Hippocampal formation (tissue), 2 donors: ENCODE measurements at regions not wholly inside any gene's neighbourhood (a gene's known extent, or its start where the extent isn't known, plus 50 kb on each side); places are given as distances from the start of the nearest gene placed in this dataset.
"Not testable (repeated sequence)": the region's sequence is repeated elsewhere in the genome, so short reads cannot be mapped to it uniquely, and the experiment has no call there.

ENCODE experiments used
- DNase-seq, 2 donors: peaks; one replicate each; lab custom pipeline; 2025; lab: John Stamatoyannopoulos, UW

- not testable (repeated sequence) for DNase-seq
Observed at GRCh38 chr4:120200573-120201110, 134.0 kb upstream of the MAD2L1 start.

DNA sequence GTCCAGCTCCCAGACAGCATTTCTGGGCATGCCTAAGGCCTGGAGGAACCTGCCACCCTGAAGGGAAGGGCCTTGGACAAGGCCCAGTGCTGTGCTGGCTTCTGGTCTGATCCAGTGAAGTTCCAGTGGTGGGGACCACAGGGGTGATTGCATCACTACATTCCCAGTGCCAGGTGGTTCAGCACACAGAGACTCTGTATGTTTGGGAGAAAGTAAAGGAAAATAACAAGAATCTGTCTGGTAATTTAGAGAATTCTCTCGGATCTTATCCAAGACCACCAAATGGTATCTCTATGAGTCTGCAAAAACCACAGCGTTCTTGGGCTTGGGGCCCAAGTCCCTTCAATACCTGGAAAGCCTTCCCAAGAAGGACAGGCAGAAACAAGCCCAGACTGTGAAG, 131.8 kb upstream of the MAD2L1 start:
- no peak for DNase-seq

GRCh38 chr4:120177603-120178002, 111.0 kb upstream of the MAD2L1 start:
- no peak for DNase-seq

- no peak for DNase-seq
Observed at GRCh38 chr4:120175272-120175671, 108.6 kb upstream of the MAD2L1 start.

DNA sequence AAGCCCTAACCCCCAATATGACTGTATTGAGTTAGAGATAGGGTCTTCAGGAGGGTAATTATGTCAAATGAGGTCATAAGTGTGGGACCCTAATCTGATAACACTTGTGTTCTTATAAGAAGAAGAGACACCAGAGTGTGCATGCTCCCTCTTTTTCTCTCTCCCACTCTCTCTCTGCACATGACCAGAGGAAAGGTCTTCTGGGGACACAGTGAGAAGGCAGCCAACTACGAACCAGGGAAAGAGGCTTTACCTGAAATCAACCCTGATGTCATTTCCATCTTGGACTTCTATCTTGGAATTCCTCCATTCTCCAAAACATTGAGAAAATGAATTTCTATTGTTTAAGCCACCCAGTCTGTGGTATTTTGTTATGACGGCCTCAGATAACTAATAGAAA, 97.2 kb upstream of the MAD2L1 start:
- no peak for DNase-seq

DNA sequence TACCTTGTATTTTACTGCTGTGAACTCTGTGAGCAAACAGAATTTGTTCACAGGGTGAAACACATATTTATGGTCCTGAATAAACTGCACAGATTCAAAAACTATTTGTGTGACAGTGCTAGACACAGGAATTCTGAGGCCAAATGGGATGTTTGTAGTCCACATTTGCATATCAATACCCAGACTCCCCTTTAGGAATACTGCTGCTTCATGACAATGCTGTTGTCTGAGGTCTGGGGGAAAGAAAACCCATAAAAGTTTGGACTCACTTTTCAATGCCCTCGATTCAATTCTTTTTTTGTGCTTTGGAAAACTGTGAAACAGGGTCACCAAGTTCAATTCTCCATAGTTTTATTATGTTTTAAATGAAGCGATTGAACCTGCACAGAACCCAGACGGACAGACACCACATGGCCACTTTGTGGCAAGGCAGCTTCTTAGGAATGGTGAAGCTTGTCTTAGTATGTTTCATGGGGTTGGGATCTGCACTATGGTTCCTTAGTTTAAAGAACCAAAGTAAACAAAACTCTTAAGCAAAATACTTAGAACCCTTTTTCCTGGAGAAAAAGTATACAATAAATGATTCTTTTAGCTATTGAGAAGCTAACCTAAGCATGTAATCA, 92.3 kb upstream of the MAD2L1 start:
- DNase-seq: no peak

GRCh38 chr4:120158046-120158445, 91.4 kb upstream of the MAD2L1 start:
- no peak for DNase-seq

DNA sequence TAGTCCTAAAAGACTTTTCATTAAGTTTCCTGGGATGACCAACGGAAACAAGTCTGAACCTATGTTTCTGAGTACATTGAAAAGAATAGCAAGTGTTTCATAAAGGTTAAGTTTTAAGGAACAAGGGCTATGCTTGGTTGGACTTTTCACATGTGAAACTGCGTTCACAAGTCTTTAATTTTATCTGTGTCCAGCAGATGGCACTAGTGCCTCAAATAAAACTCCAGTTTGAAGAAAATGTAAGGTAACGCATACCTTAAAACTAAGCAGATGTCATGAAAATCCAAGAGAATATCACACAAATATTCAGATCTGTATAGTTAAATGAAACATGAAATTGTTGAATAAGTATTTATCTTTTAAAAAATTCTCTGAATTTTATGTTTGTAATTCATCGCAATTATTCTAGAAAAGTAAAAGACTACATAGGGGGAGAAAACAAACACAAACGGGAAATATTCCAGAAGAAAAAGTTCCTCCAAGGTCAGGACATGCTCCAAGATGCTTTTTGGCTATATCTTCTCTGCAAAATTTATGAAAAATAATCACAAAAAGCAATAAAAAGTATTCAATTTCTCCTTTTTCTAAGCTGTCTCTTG, 89.6 kb upstream of the MAD2L1 start:
- DNase-seq: peak in 1 of 2 donors; percentile 41

- no peak for DNase-seq
Observed at GRCh38 chr4:120155287-120155686, 88.6 kb upstream of the MAD2L1 start.

- DNase-seq: no peak
Observed at GRCh38 chr4:120144634-120145033, 78.0 kb upstream of the MAD2L1 start.

DNA sequence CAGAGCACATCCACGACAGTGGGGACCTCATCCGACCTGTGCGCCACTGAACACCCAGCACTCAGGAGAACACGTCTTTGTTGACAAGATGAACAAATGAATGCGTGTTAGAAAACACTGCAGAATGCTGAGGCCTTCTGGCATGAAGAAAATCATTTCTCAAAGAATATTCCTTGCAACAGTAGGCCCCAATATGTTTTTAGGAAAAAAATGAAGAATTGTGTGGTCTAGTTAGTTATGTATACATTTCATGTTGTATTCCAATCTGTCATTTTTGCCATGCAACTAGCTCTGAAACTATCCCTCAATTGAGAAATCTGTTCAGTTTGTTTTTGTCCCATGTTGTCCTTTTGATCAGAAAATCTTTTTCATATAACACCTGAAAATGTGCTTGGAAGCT, 77.4 kb upstream of the MAD2L1 start:
- DNase-seq: no peak

DNA sequence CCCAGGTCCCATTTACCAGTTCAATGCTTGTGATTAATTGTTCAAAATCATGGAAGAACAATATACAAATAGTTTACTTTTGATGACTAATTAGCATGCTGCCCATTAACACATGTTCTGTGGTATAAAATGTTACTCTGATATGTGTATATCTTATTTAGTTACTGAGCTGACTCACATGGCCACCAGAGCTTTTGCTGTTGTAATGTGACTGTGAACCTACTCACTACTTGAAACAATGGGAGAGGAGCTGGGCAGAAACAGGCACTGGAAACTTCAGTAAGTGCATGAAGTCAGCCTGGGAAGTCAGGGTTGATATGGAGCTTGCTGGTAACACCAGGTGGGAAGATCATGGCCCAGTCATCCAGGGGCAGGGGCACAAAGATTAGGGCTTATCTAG, 72.7 kb upstream of the MAD2L1 start:
- DNase-seq: no peak

DNA sequence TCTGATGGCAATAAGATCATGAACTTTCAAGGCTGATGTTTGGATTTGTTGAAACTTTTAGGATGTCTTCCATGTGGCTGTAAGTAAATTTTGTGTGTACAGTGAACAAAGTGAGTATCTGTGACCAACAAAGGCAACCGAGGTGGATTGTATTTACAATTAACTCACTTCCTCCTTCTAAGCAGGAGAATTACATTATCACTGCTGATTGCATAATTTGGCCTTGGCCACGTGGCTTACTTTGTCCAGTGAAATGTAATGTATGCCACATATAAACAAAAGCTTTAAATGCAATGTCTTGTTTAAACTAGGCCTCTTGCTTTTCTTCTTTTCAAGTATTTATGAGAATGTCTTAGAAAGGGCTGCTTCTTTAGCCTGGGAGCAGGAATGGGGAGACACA, 66.3 kb upstream of the MAD2L1 start:
- DNase-seq: no peak

GRCh38 chr4:120130786-120131185, 64.1 kb upstream of the MAD2L1 start:
- no peak for DNase-seq
